NAMALWA (cell line): ENCODE measurements at regions not wholly inside any gene's neighbourhood (a gene's known extent, or its start where the extent isn't known, plus 50 kb on each side); places are given as distances from the start of the nearest gene placed in this dataset.

ENCODE experiments used
- DNase-seq: peaks from one replicate; pipeline ENCODE4 v3.0.0-alpha.2; 2015; ENCODE audit warnings: low spot score

DNA sequence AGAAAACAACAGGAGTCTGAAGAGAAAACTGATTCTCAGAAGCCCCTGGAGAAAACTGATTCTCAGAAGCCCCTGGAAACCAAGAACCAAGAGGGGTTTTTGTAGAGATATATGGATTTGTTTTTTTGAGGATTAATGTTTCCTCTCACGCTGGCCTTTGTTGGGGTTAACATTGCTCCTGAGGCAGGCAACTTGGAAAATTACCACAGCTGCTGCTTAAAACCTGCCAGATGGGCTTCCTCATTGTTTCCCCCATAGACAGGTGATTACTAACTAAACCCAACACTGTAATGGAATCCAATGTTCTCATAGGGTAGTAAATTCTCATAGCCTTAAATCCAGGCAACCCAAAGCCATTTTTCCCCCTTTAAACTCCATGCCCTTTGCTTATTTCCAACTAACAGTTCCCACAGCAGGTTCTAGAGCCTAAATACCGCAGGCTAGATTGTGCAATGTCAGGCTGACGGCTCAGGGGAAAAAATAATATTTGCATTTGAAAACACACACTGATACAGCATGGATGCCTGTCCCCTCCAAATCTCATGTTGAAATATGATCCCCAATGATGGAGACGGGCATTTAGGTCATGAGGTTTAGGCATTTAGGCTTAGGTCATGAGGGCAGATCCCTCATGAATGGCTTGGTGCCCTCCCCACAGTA, 272.3 kb upstream of the PKDCC start:
- no peak for DNase-seq

DNA sequence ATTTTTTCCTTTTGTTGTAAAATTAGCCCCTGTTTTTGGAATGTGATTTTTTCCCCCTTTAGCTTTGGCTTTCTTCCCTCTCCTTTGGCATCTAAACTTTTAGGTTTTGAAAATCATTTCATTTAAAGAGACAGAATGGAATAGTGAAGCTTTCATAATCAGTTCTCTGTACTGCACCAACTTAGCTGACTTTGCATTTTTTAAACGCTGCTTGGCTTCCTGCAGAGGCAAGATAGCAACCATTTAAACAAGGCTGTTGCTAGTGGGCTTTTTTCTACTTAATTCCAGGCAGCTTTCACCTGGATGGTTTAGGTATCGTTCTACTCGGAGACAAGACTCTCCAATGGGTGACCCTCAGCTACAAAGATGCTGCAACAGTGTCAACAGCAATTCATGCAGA, 267.9 kb upstream of the PKDCC start:
- DNase-seq, result no peak

DNA sequence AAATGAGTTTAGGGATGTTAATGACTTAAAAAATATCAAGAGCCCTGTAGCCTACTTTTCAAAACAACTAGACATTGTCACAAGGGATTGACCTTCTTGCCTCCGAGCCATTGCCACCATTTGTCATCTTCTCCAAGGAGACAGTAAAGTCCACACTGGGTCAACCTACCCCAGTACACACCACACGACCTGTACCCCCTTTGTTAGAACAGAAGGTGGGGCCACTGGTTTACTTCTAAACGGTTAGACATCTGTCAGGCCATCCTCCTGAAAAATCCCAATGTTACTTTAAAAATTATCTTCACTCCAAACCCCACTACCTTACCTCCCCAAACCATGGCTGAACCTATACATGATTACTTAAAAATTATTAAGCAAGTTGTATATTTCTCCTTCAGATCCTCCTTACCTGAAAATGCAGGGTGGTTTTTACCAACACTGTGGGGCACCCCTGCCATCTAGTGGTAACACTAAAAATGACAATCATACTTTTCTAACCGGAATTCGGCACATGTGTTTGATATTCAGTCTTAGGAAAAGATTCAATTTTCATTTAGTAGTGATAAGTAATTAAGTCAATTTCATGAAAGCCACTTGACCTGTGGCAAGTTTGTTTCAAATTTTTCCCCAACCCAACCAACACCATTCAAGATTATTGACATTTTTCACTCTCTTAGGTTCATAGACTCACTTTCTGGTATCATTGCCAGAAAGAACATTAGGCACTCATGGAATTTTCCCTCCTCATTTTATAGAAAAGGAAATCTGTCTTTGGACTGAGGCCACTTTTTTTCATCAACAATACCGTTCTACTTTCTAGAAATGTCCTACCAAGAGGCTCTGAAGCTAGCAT, 265.3 kb upstream of the PKDCC start:
- DNase-seq, result peak; percentile 59

DNA sequence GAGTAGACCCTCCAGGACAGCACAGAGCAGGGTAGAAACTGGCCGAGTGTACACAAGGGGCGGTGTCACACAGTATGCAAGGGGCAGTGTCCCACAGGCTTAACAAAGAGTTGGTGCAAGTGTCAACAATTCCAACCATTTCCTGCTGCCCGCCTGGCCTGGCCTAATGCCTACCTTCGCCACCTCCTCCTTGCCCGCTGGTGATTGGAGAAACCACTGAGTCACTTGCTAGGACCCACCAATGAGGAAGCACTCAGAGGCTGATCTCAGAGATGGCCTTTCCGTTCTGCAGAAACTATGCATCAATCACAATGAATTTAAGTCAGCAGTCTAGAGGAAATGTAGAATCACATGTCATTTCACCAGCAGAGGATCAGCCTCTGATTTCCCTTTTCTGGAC, 263.3 kb upstream of the PKDCC start:
- DNase-seq, result no peak

DNA sequence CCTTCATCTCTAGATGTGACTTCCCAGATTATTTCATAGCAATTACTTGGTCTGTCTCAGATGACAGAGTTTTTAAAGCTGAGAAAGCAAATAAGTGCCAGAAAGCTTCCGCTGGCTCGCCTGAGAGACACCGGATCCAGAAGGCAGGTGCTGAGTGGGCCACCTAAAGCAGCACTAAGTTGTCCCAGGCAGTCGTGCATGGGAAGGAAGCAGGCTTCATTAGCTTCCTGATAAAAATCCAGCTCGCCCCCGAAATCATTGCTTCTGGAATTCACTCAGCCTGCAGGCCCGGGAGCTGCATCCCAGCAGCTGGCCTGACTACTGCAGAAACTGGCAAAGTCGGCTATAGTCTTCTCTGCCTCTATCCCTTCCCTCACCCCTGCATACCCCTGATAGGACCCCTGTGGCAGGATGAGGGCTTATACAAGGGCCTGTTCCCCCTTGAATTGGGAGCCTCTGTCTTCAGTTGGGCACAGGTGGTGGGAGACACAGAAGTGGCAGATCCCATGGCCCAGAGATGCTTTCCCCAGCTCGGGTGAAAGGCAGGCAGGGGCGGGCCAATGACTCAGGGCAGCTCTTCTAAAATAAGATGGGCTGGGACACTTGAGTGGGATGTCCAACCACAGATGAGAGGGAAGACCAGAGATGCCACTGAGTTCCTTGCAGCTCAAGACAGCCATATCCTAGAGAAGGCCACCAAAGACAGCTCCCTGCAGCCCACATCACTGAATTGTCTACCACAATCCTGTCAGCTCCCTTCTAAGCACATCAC, 262.4 kb upstream of the PKDCC start:
- no peak for DNase-seq

GRCh38 chr2:41791523-41791922, 256.3 kb upstream of the PKDCC start:
- DNase-seq, result peak; percentile 43

DNA sequence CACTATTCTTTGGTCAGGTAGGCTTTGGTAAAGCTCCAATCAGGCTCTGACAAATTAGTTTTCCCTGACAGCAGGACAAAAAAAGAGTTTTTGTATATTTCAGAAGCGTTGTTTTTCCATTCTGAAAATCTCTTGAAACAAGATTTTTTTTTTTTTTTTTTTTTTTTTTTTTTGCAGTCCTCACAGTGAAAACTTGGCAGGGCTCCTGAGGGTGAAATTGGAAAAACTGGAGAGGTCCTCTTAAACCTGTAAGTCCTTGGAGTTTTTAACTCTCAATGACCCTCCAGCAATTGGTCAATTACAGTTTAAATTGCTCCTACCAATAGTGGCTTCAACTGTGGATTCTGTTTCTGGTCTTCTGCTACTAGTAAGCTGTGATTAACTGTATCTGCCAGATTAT, 244.5 kb upstream of the PKDCC start:
- DNase-seq, result no peak

GRCh38 chr2:41806286-41806685, 241.5 kb upstream of the PKDCC start:
- DNase-seq, result no peak

GRCh38 chr2:41821167-41821566, 226.7 kb upstream of the PKDCC start:
- no peak for DNase-seq

- DNase-seq, result no peak
These were observed 220.9 kb upstream of the PKDCC start for GRCh38 chr2:41826921-41827320.

GRCh38 chr2:41827354-41827971, 220.4 kb upstream of the PKDCC start:
- no peak for DNase-seq

DNA sequence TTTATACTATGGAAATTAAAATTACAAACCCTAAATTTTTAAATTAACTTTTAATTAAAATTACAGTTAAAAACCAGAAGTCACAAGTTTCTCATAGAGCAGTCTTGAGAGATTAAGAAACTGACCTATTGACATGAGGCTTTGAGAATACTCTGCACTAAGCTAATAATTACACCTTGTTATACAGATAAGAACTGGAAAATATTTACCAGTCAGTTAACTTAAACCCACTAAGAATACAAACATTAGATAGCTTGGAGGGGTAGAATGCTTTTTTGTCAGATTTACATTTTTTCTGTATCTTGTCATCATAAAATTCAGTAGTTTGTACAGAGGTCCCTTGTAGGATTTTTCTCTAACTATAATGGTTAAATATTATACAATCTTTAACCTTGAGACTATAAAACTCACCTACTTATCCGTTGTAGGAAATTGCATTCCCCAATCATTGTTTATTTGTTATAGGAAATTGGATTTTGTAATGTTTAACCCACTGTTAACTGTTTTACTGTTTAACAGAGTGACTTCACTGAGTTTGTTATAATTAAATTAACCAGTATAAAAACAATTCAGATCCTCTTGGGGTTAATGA, 219.7 kb upstream of the PKDCC start:
- DNase-seq, result no peak

DNA sequence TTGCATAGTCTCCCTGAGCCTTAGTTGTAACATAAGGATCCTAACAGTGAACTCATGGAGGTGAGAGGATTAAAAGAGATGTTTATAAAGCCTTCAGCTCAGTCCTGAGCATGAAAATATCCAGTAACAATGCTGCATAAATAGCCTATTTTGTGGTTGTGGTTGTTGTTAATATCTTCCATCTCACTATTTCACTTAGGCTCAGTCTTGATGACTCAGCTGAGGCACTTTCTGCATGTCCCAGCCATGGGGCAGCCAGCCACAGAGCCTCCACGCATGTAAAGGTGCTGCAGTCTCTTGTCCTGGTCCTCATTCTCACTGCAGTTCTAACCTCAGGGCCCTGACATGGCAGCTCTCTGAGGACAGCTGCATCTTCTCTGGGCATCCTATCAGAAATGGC, 218.8 kb upstream of the PKDCC start:
- DNase-seq, result no peak

- DNase-seq, result no peak
These were observed 217.2 kb upstream of the PKDCC start for GRCh38 chr2:41830600-41830999.

DNA sequence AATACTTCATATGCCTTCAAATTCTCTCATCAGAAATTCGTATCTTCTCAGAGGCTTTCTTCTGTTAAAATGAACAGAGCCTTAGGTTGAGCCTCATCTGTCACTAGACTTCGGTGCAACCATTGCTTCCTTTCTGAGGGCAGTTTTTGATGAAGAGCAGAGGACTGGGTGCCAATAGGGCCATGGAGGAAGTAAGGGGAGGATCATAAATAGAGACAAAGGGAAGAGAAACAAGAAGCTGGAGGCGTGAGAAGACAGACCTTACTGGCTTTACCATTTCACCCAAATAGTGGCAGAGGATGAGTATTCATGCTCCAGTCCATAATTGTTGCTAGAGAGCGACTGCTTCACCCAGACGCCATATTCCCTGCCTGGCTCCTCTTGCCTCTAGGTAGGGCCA, 215.6 kb upstream of the PKDCC start:
- DNase-seq, result no peak

DNA sequence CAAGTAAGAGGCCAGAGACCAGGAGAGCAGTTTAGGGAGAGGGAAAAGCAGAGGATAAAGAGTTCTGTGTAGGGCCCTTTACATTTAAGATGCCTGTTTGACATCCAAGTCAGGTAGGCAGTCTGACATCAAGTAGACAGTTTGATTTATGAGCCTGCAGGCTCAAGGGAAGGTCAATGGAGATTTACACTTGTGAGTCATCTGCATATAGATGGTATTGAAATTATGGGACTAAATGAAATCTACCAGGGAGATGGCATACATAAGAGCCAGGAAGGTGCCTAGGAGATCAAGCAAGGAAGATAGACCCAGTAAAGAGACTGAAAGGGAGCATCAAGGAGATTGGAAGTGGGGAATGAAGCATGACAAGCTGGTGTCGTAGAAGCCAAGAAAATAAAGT, 212.4 kb upstream of the PKDCC start:
- DNase-seq, result no peak

DNA sequence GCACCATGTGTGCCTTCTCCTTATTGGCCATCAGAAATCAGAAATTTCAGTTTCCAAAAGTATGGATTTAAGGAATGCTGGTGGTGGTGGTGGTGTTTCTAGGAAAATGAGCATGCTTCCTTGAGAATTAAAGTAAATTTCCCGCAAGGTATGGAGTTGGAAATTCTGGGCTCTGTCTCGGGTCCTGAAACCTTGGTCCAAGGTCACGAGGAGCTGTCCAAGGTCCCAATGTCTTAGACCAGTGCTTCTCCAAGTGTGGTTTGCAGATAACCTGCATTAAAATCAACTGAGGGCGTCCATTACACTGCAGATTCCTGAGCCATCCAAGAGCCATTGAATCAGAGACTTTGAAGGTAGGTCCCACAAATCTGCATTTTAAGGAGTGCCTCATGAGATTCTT, 210.9 kb upstream of the PKDCC start:
- DNase-seq, result peak; percentile 44

DNA sequence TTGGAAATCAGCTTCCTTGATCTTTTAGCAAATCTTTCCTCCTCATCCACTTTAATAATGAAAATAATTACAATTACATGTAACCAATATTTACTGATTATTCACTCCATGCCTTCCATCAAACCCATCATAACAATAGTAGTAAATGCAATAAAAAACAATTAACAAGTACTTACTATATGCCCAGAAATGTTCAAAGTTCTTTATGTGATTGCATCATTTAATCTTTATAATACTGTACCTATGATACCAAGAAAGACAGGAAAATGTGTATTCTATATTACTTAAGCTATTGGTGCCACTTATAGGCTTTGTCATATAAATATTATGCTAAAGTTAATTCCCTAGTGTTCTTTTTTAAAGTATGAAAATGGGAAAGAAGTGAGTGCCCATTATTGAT, 210.2 kb upstream of the PKDCC start:
- no peak for DNase-seq

- peak; percentile 98 for DNase-seq
These were observed 206.9 kb upstream of the PKDCC start for GRCh38 chr2:41840702-41841551.

DNA sequence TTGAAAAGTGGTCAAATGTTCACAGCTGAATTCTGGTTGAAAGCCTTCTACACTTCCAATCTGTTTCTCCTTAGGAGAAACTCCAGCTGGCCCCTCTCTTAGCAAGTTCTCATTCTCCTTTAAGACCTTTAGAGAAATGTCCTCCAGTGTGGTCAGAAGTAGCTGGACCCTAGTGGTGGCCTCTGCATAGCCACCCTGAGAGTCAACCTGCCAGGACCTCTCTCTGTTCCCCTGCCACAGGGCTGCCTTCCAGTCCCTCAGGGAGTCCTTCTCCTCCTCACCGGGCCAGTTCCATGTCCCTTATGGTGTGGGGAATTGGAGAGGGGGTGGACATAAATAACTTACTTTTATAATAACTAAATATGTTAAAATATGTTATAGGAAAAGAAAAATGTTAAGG, 200.9 kb upstream of the PKDCC start:
- no peak for DNase-seq

DNA sequence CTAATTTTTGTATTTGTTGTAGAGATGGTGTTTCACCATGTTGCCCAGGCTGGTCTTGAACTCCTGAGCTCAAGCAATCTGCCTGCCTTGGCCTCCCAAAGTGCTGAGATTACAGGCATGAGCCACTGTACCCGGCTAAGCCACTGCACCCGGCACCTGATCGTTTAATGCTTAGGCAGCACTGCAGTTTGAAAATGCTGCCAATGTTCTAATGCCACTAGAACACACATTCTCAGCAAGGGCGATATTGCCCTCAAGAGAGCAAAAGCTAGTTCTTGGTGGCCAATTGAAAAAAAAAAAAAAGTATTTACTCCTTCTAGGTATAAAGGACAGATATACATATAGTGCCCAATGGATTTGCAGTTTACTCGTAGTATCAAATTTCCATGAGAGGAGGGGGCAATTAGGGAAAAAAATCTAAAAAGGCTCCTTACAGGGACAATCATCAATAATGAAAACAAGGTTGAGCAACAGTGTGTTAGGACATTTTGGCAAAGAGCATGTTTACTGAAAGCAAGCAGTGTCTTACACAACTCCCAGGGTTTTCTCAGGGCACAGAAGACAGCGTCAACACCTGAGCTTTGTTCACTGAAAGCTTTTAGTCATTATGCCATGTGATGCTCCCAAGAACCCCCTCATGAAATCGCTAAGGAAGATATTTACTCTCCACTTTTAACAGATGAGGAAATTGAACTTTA, 199.9 kb upstream of the PKDCC start:
- no peak for DNase-seq
